ENCODE measurements at regions not wholly inside any gene's neighbourhood (a gene's known extent, or its start where the extent isn't known, plus 50 kb on each side); places are given as distances from the start of the nearest gene placed in this dataset.

DNA sequence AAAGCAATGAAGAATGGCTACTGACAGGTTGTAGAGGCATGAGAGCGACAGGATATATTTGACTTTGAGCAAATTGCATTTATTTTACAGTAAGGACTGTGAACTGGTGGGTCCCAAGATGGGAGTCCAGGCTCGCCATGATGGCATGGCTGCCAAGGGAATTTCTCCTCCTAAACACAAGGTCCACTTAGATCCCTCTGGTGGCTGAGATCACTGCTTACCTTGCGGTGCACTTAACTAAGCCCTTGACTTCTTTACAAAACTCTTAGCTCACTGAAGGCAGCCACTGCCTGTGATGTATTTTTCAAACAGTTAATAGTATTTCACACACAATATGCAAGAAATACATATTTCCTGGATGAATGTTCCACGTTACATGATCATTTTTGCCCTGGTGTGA lies 50.3 kb upstream of the SORBS2 start:
- H3K27ac Mint-ChIP-seq = no peak overlapping the region

DNA sequence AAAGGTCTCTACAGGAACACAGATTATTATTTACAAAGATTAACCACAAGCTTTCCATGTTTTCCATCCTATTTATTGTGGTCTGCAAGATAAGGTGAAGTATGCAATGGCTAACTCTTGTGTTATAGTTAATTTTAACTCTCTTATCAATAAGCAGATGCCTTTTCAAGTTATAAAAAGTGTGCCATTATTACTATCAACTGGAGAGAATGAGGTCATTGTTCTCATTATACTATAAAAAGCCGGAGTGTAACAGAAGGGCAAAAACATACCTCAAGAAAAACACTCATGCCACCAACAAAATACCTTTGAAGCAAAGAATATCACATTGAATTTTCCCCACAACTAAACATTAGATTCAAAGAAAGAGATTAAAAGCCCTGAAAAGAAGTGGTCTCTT lies 52.0 kb upstream of the SORBS2 start:
- Mint-ChIP-seq H3K4me3 (no peak overlapping the region), H3K9me3 (ENCODE audit: low read depth) (no peaks in the 10 kb centered on the region), H3K27ac (no peak overlapping the region), H3K27me3 (no peaks in the 10 kb centered on the region), H3K4me1 (no peaks in the 10 kb centered on the region), H3K36me3 (no peaks in the 10 kb centered on the region)
- DNase-seq (no peak), ATAC-seq (no peak)
- CTCF ChIA-PET = no interaction called here

More for the DNA sequence above, 50.3 kb upstream of the SORBS2 start:
- Mint-ChIP-seq H3K4me1 (no peaks in the 10 kb centered on the region), H3K27me3 (no peaks in the 10 kb centered on the region), H3K4me3 (no peak overlapping the region), H3K36me3 (no peaks in the 10 kb centered on the region), H3K9me3 (ENCODE audit: low read depth) (no peaks in the 10 kb centered on the region)
- DNase-seq (no peak), ATAC-seq (no peak)
- CTCF ChIA-PET = no interaction called here

GRCh38 chr4:185865901-185866328 lies 53.9 kb upstream of the SORBS2 start:
- Mint-ChIP-seq H3K9me3 (ENCODE audit: low read depth) (no peaks in the 10 kb centered on the region), H3K27me3 (no peaks in the 10 kb centered on the region), H3K4me3 (no peak overlapping the region), H3K4me1 (no peaks in the 10 kb centered on the region), H3K36me3 (no peaks in the 10 kb centered on the region), H3K27ac (no peak overlapping the region)
- DNase-seq = no peak
- ATAC-seq = no peak
- CTCF ChIA-PET = no interaction called here

DNA sequence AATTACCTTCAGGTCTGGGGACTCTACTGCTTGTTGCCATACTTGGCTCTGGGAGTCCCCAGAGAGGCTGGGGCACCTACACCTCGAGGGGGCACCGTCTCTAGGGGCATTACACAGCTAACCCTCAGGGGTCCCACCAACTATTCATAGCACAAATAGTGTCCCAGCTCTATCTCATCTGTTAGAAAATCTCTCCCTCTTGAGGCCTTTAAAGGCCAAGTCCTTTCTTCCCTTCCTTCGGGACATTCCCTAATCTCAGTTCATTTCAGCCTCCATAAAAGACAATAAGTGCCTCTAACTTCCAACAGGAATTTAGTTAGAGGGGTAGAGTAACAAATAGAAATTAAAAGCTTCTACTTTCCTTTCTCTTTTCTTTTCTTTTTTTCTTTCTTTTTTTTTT lies 55.8 kb upstream of the SORBS2 start:
- no peaks in the 10 kb centered on the region for H3K36me3 Mint-ChIP-seq
- H3K4me3 Mint-ChIP-seq = no peak overlapping the region
- H3K27me3 Mint-ChIP-seq = no peaks in the 10 kb centered on the region
- no peak overlapping the region for H3K27ac Mint-ChIP-seq
- DNase-seq (no peak), ATAC-seq (no peak)
- CTCF ChIA-PET = no interaction called here
- H3K4me1 Mint-ChIP-seq = no peaks in the 10 kb centered on the region
- no peaks in the 10 kb centered on the region for H3K9me3 Mint-ChIP-seq (ENCODE audit: low read depth)

DNA sequence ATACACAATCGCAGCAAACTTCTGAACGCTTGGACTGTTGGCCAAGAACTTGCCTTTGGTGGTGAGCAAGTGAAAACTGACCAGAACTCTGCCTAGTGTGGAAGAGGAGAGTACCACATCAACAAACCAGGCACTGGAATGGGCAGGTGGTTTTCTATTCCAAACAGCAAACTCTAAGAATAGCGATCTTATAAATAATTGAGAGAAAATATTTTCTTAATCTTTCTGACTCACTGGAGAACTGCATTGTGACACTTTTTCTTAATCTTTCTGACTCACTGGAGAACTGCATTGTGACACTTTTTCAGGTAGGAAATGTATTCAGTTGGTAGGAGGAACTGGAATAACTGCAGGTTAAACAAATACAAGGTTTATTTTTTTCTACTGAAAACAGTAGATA lies 57.0 kb upstream of the SORBS2 start:
- ATAC-seq (no peak), DNase-seq (no peak)
- no peaks in the 10 kb centered on the region for H3K36me3 Mint-ChIP-seq
- H3K27ac Mint-ChIP-seq = no peak overlapping the region
- no peaks in the 10 kb centered on the region for H3K4me1 Mint-ChIP-seq
- CTCF ChIA-PET = no interaction called here
- H3K9me3 Mint-ChIP-seq (ENCODE audit: low read depth) = no peaks in the 10 kb centered on the region
- no peak overlapping the region for H3K4me3 Mint-ChIP-seq
- no peaks in the 10 kb centered on the region for H3K27me3 Mint-ChIP-seq

DNA sequence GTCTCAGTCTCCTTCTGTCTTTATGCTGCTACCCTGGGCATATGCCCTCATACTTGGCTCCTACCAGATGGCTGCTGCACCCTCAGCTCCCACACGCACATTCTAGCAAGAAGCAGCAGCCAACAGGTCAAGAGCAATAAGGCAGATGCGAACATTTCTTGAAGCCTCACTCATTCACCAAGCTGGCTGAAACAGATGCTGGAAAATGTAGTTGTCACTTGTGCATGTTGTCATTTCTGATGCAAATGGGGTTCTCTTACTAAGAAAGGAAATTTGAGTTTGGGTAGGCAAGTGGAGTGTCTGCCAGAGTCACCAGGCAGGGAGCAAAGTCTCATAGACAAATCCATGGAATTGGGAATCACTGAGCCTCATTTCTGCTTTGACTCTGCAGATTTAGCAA lies 57.4 kb upstream of the SORBS2 start:
- Mint-ChIP-seq H3K27ac (no peak overlapping the region), H3K36me3 (no peaks in the 10 kb centered on the region), H3K9me3 (ENCODE audit: low read depth) (no peaks in the 10 kb centered on the region), H3K4me3 (no peak overlapping the region), H3K4me1 (no peaks in the 10 kb centered on the region), H3K27me3 (no peaks in the 10 kb centered on the region)
- CTCF ChIA-PET = no interaction called here
- ATAC-seq (no peak), DNase-seq (no peak)

GRCh38 chr4:185870366-185870765 lies 58.4 kb upstream of the SORBS2 start:
- Mint-ChIP-seq H3K36me3 (no peaks in the 10 kb centered on the region), H3K27me3 (no peaks in the 10 kb centered on the region), H3K9me3 (ENCODE audit: low read depth) (no peaks in the 10 kb centered on the region), H3K27ac (no peak overlapping the region), H3K4me1 (no peaks in the 10 kb centered on the region), H3K4me3 (no peak overlapping the region)
- CTCF ChIA-PET = no interaction called here
- ATAC-seq = no peak
- no peak for DNase-seq

GRCh38 chr4:185872747-185873380 lies 60.9 kb upstream of the SORBS2 start:
- Mint-ChIP-seq H3K4me3 (no peak overlapping the region), H3K36me3 (no peaks in the 10 kb centered on the region), H3K27me3 (no peaks in the 10 kb centered on the region), H3K9me3 (ENCODE audit: low read depth) (no peaks in the 10 kb centered on the region), H3K27ac (no peak overlapping the region), H3K4me1 (no peaks in the 10 kb centered on the region)
- no peak for DNase-seq
- no peak for ATAC-seq
- CTCF ChIA-PET = no interaction called here

DNA sequence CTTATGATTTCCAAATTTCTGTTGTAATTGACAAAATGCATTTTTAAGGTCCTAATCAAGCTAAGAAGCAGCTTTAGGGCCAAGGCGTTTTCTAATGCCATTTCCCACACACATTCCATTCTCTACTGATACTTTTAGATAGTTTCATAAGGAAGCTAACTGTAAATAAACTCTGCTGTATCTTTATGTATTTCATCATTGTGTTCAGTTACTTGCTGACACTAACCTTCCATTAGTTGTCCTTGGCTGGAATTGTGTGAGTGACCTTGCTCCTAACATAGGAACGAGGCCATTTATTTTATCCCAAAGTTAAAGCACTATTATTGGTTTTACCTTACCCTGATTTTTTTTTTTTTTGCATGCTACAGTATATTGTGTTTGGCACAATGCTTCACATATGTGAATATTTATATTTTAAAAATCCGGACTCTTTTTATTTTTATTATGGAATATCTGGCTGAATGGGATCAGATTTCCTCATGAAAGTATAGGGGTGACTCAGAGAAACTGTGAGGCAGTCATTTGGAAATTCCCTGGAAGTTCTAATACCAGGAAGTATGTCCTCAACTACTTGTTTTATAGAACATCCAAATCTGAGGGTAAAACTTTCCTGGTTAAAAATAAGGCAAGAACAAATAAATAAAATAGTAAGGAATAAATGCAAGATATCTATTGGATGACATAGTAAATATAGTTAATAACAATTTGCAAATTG lies 62.7 kb upstream of the SORBS2 start:
- no peaks in the 10 kb centered on the region for H3K36me3 Mint-ChIP-seq
- DNase-seq (no peak), ATAC-seq (no peak)
- no peak overlapping the region for H3K4me3 Mint-ChIP-seq
- CTCF ChIA-PET = no interaction called here
- no peaks in the 10 kb centered on the region for H3K27me3 Mint-ChIP-seq
- no peak overlapping the region for H3K27ac Mint-ChIP-seq
- no peaks in the 10 kb centered on the region for H3K9me3 Mint-ChIP-seq (ENCODE audit: low read depth)
- no peaks in the 10 kb centered on the region for H3K4me1 Mint-ChIP-seq

- Mint-ChIP-seq H3K36me3 (no peaks in the 10 kb centered on the region), H3K4me1 (no peaks in the 10 kb centered on the region), H3K4me3 (no peak overlapping the region), H3K27ac (no peak overlapping the region), H3K27me3 (no peaks in the 10 kb centered on the region), H3K9me3 (ENCODE audit: low read depth) (no peaks in the 10 kb centered on the region)
- CTCF ChIA-PET = no interaction called here
- no peak for ATAC-seq
- no peak for DNase-seq
These were observed 63.4 kb upstream of the SORBS2 start for GRCh38 chr4:185875316-185875907.

DNA sequence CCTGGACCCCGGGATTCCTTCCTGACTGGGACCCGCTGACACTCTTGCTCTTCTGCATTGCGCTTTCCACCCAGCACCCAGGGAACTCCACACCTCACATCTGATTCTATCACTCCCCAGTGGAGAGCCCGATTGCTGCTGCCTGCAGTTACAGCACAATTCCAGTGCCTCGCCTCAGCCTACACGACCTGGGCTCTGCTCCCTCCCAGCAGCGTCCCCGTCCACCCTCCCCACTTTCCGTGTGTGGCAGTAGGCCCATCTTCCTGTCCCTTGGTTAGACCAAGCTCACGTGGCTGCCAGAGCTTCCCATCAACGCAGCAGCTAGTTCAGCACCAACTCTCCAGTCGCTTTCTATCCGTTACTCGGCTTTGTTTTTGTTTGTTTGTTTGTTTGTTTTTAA lies 66.6 kb upstream of the SORBS2 start:
- no peak overlapping the region for H3K4me3 Mint-ChIP-seq
- H3K36me3 Mint-ChIP-seq = no peaks in the 10 kb centered on the region
- no peaks in the 10 kb centered on the region for H3K27me3 Mint-ChIP-seq
- no peak overlapping the region for H3K27ac Mint-ChIP-seq
- ATAC-seq (no peak), DNase-seq (no peak)
- H3K9me3 Mint-ChIP-seq (ENCODE audit: low read depth) = no peaks in the 10 kb centered on the region
- CTCF ChIA-PET = no interaction called here
- H3K4me1 Mint-ChIP-seq = no peaks in the 10 kb centered on the region

GRCh38 chr4:185879666-185880312 lies 67.8 kb upstream of the SORBS2 start:
- CTCF ChIA-PET = no interaction called here
- no peak for DNase-seq
- ATAC-seq = no peak
- H3K9me3 Mint-ChIP-seq (ENCODE audit: low read depth) = no peaks in the 10 kb centered on the region
- no peaks in the 10 kb centered on the region for H3K27me3 Mint-ChIP-seq
- no peaks in the 10 kb centered on the region for H3K4me1 Mint-ChIP-seq
- no peaks in the 10 kb centered on the region for H3K36me3 Mint-ChIP-seq
- no peak overlapping the region for H3K27ac Mint-ChIP-seq
- H3K4me3 Mint-ChIP-seq = no peak overlapping the region

- H3K4me3 Mint-ChIP-seq = no peak overlapping the region
- ATAC-seq (no peak), DNase-seq (no peak)
- no peaks in the 10 kb centered on the region for H3K4me1 Mint-ChIP-seq
- CTCF ChIA-PET = no interaction called here
- H3K27ac Mint-ChIP-seq = no peak overlapping the region
- no peaks in the 10 kb centered on the region for H3K36me3 Mint-ChIP-seq
- no peaks in the 10 kb centered on the region for H3K9me3 Mint-ChIP-seq (ENCODE audit: low read depth)
- H3K27me3 Mint-ChIP-seq = no peaks in the 10 kb centered on the region
These were observed 68.6 kb upstream of the SORBS2 start for GRCh38 chr4:185880571-185880970.

- CTCF ChIA-PET = no interaction called here
These were observed 69.4 kb upstream of the SORBS2 start for GRCh38 chr4:185881430-185881829.

More at GRCh38 chr4:185881430-185881829, 69.4 kb upstream of the SORBS2 start:
- DNase-seq (no peak), ATAC-seq (no peak)
- Mint-ChIP-seq H3K36me3 (no peaks in the 10 kb centered on the region), H3K27ac (no peak overlapping the region), H3K27me3 (no peaks in the 10 kb centered on the region), H3K4me3 (no peak overlapping the region), H3K9me3 (ENCODE audit: low read depth) (no peaks in the 10 kb centered on the region), H3K4me1 (no peaks in the 10 kb centered on the region)
